Peyer's patch (tissue), 4 donors: ENCODE measurements at regions not wholly inside any gene's neighbourhood (a gene's known extent, or its start where the extent isn't known, plus 50 kb on each side); places are given as distances from the start of the nearest gene placed in this dataset.

ENCODE experiments used
- DNase-seq, 3 donors: peaks; one replicate each; pipeline ENCODE4 v3.0.0-alpha.2; 2017 to 2019
- H3K27ac ChIP-seq, 4 donors: fragments of 200-600 bp; sonication (generic); one replicate each; pipeline ENCODE4 v1.5.1; 2016 to 2019
- H3K27me3 ChIP-seq, 2 donors: fragments of 200-600 bp; sonication (generic); one replicate each; pipeline ENCODE4 v1.5.1; 2019
- H3K36me3 ChIP-seq, 3 donors: fragments of 200-600 bp; sonication (generic); one replicate each; pipeline ENCODE4 v1.5.1; 2016 to 2019
- H3K4me1 ChIP-seq, 4 donors: fragments of 200-600 bp; sonication (generic); one replicate each; pipeline ENCODE4 v1.5.1; 2016 to 2019
- H3K4me3 ChIP-seq, 4 donors: fragments of 200-600 bp; sonication (generic); 1 replicate in 3 of 4; 2 replicates in 1 of 4; pipeline ENCODE4 v1.5.1; 2016 to 2019; ENCODE audit warnings: mild to moderate bottlenecking in 1 of 4
- H3K9me3 ChIP-seq, 4 donors: fragments of 200-600 bp; sonication (generic); one replicate each; pipeline ENCODE4 v1.5.1; 2016 to 2019; ENCODE audit warnings: mild to moderate bottlenecking in 1 of 4
- POLR2A ChIP-seq, 2 donors: fragments of 450-650 bp; IDR thresholded peaks; one replicate each; pipeline ENCODE4 v1.5.1; 2017; ENCODE audit warnings: antibody characterized with exemption in 2 of 2, mild to moderate bottlenecking in 2 of 2, moderate library complexity in 2 of 2
- TF ChIP-seq, protein P1 (sequence below), 6 experiments: fragments of 450-650 bp in 4 of 6; fragments of 200-600 bp in 2 of 6; sonication (generic) in 1 of 6; IDR thresholded peaks; one replicate each; pipeline ENCODE4 v1.5.1; 2017 to 2019; ENCODE audit warnings: antibody characterized with exemption in 6 of 6, mild to moderate bottlenecking in 3 of 6, moderate library complexity in 1 of 6

DNA sequence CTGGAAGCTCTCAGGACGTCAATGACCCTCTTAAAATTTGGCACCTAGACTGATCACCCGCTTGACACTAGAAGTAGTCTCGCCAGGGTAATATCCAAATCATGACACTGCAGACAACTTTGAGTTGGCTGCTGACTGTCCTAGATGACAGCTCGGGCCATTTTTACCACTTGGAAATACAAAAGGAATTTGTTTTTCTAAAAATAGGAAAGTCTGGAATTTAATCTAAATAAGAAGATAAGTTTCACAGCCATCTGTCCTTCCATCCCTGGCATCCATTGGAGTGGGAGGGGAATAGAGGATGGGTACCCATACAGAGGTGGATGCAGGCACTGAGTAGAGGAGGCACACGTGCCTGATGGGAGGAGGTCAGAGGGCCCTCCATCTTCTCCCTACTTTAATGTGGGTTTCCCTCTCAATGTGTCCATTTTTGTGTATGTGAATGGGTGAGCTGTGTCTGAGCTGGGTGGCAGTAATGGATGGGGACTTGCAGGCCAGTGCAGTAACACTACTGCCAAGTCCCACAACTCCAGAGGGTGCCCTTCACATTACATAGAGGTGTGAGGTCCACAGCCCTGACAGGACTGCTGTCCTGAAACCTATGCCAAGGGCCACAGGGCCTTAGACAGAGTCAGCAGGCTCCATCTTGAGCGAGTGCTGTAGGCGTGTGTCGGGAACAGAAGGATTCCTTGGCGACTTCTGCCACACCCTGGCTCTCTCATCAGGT lies 104.8 kb upstream of the IPO9 start:
- TF ChIP-seq, protein P1, sequence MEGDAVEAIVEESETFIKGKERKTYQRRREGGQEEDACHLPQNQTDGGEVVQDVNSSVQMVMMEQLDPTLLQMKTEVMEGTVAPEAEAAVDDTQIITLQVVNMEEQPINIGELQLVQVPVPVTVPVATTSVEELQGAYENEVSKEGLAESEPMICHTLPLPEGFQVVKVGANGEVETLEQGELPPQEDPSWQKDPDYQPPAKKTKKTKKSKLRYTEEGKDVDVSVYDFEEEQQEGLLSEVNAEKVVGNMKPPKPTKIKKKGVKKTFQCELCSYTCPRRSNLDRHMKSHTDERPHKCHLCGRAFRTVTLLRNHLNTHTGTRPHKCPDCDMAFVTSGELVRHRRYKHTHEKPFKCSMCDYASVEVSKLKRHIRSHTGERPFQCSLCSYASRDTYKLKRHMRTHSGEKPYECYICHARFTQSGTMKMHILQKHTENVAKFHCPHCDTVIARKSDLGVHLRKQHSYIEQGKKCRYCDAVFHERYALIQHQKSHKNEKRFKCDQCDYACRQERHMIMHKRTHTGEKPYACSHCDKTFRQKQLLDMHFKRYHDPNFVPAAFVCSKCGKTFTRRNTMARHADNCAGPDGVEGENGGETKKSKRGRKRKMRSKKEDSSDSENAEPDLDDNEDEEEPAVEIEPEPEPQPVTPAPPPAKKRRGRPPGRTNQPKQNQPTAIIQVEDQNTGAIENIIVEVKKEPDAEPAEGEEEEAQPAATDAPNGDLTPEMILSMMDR (IDR thresholded peaks at IDR 0.05): no peak
- TF ChIP-seq POLR2A (IDR thresholded peaks at IDR 0.05): no peak
- Histone ChIP-seq H3K27me3 (no peaks in the 10 kb centered on the region), H3K4me1 (peaks cover 0 to 34% (median 1%) of the 10 kb centered on the region in 4 donors)

DNA sequence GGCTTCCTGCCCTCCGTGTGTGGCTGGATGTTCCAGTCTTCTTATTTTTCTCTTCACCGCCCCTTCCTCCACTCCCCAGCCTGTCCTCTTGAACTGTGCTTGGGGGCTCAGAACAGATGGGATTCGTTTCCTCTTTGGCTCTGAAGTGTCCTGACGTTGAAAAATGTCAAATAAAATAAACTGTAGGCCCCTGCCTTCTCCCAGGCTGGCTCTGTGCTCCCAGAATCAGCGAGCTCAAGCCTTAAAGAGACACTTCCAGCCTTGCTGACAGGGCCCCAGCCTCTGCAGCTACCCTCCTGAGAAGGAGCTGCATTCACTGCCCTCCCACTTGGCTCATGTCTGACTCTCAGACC lies 104.2 kb upstream of the IPO9 start:
- H3K9me3 ChIP-seq: no peaks in the 10 kb centered on the region
- H3K4me1 ChIP-seq: peaks cover 0 to 29% (median 0%) of the 10 kb centered on the region in 4 donors
- H3K36me3 ChIP-seq: no peaks in the 10 kb centered on the region
- no peak for DNase-seq
- peak overlapping the region; percentile 12 to 68 (median 45) for H3K27ac ChIP-seq
- no peak overlapping the region for H3K4me3 ChIP-seq
- H3K27me3 ChIP-seq: no peaks in the 10 kb centered on the region
- no peak for TF ChIP-seq POLR2A (IDR thresholded peaks at IDR 0.05)
- TF ChIP-seq, protein P1 (IDR thresholded peaks at IDR 0.05): no peak

More for the DNA sequence above, 104.8 kb upstream of the IPO9 start:
- no peak overlapping the region for H3K4me3 ChIP-seq
- no peaks in the 10 kb centered on the region for H3K36me3 ChIP-seq
- H3K27ac ChIP-seq: peak overlapping the region; percentile 12 to 68 (median 45)
- H3K9me3 ChIP-seq: no peaks in the 10 kb centered on the region
- no peak for DNase-seq

DNA sequence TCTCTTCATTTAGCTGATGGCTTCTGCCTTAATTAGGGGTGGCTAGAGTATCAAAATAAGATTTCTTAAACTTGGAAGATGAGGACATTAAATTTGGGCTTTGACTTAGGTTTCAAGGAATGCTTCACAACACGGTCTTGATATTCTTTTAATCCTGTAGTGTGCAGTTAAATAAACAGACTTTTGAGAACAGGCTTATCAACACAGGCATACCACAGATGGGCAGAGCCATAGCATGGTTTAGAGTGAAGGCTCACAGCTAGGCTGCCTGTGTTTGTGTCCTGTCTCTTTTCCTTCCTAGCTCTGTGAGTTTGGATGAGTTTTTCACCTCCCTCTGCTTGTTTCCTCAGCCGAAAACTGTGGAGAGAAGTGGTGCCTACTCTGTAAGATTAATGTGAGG lies 102.3 kb upstream of the IPO9 start:
- H3K36me3 ChIP-seq: no peaks in the 10 kb centered on the region
- H3K9me3 ChIP-seq: no peaks in the 10 kb centered on the region
- no peaks in the 10 kb centered on the region for H3K27me3 ChIP-seq
- peaks cover 0 to 9% (median 0%) of the 10 kb centered on the region in 4 donors for H3K4me1 ChIP-seq
- no peak overlapping the region for H3K4me3 ChIP-seq
- no peak for TF ChIP-seq POLR2A (IDR thresholded peaks at IDR 0.05)
- TF ChIP-seq, protein P1 (IDR thresholded peaks at IDR 0.05): no peak
- no peak for DNase-seq
- H3K27ac ChIP-seq: peak overlapping the region in 1 of 4 donors; percentile 39

DNA sequence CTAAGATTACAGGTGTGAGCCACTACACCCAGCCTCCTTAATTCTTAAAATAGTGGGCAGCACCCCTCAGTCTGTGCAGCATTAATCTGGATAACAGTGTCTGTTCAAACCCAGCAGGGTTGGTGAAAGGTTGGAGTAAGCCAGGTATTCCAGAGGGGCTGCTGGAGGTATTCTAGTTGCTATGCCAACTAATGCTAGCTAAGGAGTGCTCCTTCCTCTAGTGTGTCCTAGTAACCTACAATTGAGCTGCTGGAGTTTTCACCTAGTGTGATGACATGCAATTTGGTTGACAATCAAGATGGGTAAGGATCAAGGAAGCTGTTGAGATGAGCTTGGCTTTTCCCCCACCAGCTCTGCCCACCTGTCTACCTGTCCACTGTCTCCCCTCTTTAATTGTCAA lies 100.2 kb upstream of the IPO9 start:
- H3K4me1 ChIP-seq: peaks cover 0 to 9% (median 0%) of the 10 kb centered on the region in 4 donors
- no peak overlapping the region for H3K4me3 ChIP-seq
- H3K36me3 ChIP-seq: no peaks in the 10 kb centered on the region
- no peaks in the 10 kb centered on the region for H3K9me3 ChIP-seq
- H3K27me3 ChIP-seq: no peaks in the 10 kb centered on the region
- DNase-seq: no peak
- H3K27ac ChIP-seq: no peak overlapping the region
- no peak for TF ChIP-seq POLR2A (IDR thresholded peaks at IDR 0.05)

DNA sequence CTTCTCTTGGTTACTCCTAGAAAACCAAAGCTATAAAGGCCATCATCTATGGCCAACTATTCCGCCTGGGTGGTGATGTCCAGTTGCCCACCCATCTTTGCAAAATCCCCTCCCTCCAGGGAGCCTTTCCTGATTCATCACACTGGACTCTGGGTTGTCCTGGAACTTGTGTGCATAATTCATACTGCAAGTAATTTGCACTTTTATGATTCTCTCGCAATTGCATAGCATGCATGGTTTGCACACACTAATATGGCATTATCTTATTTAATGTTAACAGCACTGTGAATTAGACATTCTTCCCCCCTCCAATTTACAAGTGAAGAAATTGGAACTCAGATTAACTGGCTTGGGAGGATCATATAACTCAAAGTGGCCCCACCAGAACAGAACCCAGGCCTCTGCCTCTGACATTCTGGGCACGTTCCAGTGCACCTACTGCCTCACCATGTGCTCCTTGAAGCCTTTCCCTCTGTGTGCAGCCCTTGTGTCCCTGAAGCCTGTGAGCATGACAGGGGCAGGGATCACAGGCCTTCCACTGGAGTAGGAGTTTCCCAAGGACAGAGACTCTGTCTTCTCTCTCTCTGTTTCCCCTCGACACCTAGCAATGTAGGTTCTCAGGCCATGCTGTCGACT lies 98.9 kb upstream of the IPO9 start:
- peaks cover 0 to under 1% (median 0%) of the 10 kb centered on the region in 4 donors for H3K4me1 ChIP-seq
- H3K4me3 ChIP-seq: no peak overlapping the region
- no peaks in the 10 kb centered on the region for H3K9me3 ChIP-seq
- no peaks in the 10 kb centered on the region for H3K36me3 ChIP-seq
- H3K27ac ChIP-seq: no peak overlapping the region
- no peak for TF ChIP-seq POLR2A (IDR thresholded peaks at IDR 0.05)
- TF ChIP-seq, protein P1 (IDR thresholded peaks at IDR 0.05): no peak
- no peak for DNase-seq
- no peaks in the 10 kb centered on the region for H3K27me3 ChIP-seq

DNA sequence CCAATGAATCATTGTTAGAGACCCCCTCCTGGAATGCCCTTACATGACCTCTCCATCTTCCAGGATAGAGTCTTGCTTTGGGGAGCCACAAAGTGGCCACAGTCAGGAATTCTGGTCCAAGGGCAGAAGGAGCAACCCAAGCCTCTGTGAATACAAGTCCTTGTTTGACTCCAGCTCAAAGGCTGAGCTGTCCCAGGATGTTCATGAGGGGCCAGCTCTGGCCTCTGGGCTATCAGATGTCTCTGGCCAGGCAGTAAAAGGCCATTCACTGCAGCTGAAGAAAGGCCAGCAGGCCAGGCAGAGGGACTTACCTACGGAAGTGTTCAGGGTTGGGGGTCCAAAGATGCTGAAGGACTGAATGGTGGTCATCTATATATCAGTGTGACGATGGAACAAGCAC lies 98.3 kb upstream of the IPO9 start:
- no peaks in the 10 kb centered on the region for H3K4me1 ChIP-seq
- H3K27ac ChIP-seq: no peak overlapping the region
- TF ChIP-seq, protein P1 (IDR thresholded peaks at IDR 0.05): no peak
- no peak for TF ChIP-seq POLR2A (IDR thresholded peaks at IDR 0.05)
- no peaks in the 10 kb centered on the region for H3K9me3 ChIP-seq
- no peak for DNase-seq
- no peaks in the 10 kb centered on the region for H3K36me3 ChIP-seq
- H3K4me3 ChIP-seq: no peak overlapping the region
- no peaks in the 10 kb centered on the region for H3K27me3 ChIP-seq
